ENCODE measurements at regions not wholly inside any gene's neighbourhood (a gene's known extent, or its start where the extent isn't known, plus 50 kb on each side); places are given as distances from the start of the nearest gene placed in this dataset.

GRCh38 chr10:78320506-78320905 is 286.8 kb downstream of the RPS24 start:
- ATAC-seq: no peak
- no peak for DNase-seq (ENCODE audit: low spot score)
- intact Hi-C loops (cut with DNase I): no loop called here

DNA sequence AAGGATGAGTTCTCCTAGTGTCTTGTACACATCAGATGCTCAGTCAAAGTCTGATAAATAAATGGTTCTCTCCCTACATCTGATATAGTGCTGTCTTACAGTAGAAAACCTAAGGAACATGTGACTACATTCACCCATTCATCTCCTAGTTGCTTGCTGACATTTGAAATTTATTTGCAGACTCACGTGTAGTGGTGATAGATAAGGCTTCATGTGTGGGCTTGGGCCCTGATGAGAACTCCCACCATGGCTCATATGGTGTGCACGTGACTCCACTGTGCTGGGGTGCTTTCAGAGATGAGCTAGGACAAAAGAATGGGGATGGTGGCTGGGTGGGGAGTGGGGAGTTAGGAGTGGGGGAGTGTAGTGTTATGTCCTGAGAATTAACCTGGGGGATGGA is 287.3 kb downstream of the RPS24 start:
- ATAC-seq (no peak), DNase-seq (ENCODE audit: low spot score) (no peak)
- intact Hi-C loops (cut with DNase I): no loop called here

GRCh38 chr10:78321500-78321899 is 287.8 kb downstream of the RPS24 start:
- DNase-seq (ENCODE audit: low spot score) (no peak), ATAC-seq (no peak)
- intact Hi-C loops (cut with DNase I): no loop called here

- intact Hi-C loops (cut with DNase I): no loop called here
- no peak for DNase-seq (ENCODE audit: low spot score)
- ATAC-seq: no peak
These were observed 292.7 kb downstream of the RPS24 start for GRCh38 chr10:78326372-78326771.

DNA sequence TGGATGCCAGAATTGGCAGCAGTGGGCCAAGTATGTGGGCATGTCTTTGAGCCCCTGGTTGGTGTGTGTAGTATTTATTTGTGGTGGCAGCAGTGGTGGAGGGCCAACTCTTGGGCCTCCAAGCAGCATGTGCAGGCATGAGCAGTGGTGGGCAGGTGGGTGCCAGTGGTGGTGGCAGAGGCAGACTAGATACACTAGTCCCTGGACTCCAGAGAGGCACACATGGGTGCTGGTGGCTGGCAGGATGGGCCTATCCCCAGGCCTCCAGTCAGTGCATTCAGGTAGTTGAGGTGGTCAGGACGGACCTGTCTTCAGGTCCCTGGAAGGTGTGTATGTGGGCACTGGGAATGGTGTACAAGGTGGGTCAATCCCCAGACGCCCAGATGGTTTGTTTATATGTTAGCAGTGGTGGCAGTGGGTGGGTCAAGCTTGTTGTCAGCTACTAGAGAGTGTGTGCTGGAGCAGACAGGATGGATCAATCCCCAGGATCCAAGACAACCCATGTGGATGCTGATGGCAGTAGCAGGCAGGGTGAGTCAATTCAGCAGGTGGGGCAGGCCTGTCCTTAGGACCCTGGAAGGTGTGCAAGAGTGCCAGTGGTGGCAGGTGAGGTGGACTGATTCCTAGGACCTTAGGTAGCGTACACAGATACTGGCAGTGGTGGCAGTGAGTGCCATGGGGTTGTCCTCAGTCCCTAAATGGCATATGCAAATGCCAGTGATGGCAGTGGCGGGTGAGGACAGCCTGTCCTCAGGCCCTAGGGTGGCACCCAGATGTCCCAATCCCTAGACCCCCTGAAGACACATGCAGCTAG is 294.3 kb downstream of the RPS24 start:
- intact Hi-C loops (cut with DNase I): no loop called here
- ATAC-seq (no peak), DNase-seq (ENCODE audit: low spot score) (peak; percentile 30)

DNA sequence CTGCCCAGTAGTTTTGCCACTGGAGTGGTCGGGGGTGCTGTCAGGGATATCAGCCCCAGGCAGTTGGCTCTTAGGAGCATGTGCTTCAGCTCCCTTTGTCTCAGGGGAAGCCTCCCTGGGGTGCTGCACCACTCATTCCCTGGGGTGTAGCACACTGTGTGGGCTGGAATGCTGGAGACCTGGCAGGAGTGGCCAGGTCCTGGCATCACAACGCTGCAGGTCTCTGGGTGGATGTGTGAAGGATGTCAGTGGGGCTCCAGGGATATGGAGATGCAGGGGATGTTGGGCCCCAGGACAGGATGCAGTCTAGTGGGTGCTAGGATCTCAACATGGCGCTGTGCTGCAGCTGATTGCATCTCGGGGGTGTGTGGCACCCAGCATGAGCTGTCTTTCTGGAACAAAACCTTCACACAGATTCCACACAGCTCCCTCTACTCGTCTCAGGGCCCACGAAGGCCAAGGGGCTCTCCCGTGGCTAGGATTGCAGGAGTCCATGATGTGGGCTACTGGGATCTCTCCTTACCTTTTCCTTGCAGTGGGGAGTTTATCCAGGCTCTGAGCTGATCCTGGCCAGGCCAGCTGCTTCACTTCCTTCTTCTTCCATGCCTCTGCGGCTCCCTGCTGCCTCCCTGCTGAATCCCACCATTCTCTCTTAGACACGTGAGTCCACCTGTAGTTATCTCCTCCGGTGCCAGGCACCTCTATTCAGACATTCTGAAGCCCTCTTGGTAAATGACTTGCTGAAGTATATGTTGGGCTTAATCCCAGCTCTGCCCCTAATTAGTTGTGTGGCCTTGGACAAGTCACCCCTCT is 295.1 kb downstream of the RPS24 start:
- intact Hi-C loops (cut with DNase I): no loop called here
- DNase-seq (ENCODE audit: low spot score) (peak; percentile 26), ATAC-seq (no peak)

DNA sequence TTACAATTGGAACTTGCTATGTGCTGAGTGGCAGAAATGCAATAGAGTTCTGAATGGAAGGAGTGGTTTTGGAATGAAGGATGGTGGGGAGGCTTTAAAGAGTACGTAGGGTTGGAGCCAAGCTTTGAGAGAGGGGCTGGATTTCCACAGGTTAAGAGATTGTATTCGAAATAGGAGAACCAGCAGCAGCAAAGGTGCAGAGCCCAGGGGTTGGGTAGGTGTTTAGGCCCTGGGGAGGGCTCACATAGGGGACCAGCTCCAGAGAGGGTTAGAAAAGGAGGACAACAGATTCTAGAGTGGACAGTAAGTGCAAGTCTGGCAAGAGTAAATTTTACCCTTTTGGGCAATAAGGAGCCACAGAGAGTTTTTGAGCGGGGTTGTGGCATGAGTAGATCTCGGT is 297.2 kb downstream of the RPS24 start:
- intact Hi-C loops (cut with DNase I): no loop called here
- DNase-seq (ENCODE audit: low spot score) (peak; percentile 18), ATAC-seq (no peak)

- intact Hi-C loops (cut with DNase I): no loop called here
- DNase-seq (ENCODE audit: low spot score) (peak; percentile 48), ATAC-seq (no peak)
These were observed 297.8 kb downstream of the RPS24 start for GRCh38 chr10:78331391-78331922.

GRCh38 chr10:78332012-78332411 is 298.3 kb downstream of the RPS24 start:
- intact Hi-C loops (cut with DNase I): no loop called here
- ATAC-seq: no peak
- DNase-seq (ENCODE audit: low spot score): peak; percentile 14

DNA sequence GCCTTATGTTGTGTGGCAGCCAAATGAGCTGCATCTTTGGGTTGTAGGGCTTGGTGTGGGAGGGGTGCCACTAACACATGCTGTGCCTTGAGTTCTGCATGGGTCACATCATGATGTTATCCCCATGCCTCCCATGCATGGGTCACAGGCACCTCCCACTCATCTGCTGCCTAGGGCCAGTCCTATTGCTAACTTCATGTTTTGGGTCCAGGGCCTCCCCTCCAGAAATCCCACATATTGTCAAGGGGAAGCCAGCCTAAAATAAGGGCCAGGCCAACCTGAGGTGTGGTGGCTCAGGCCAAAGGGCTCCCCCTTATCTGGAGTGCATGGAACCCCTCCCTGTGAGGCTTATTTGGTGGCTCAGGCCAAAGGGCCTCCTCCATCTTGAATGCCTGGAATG is 299.0 kb downstream of the RPS24 start:
- ATAC-seq: no peak
- peak; percentile 30 for DNase-seq (ENCODE audit: low spot score)
- intact Hi-C loops (cut with DNase I): no loop called here

- DNase-seq (ENCODE audit: low spot score): peak; percentile 22
- no peak for ATAC-seq
- intact Hi-C loops (cut with DNase I): no loop called here
These were observed 299.9 kb downstream of the RPS24 start for GRCh38 chr10:78333362-78334143.

DNA sequence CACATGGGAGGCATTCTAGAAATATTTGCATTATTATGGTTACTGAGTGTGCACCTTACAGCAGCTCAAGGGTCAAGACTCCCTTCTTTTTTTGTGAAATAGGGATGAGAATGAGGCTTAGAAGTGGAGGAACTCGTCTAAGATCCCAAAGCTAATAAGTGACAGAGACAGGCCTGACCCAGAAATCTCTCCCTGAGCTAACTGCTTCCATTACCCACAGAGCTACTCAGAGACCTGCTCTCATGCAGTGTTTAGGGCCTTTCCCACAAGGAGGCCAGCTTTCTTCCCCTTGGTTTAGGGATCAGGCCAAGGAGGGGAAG is 301.7 kb downstream of the RPS24 start:
- no peak for ATAC-seq
- intact Hi-C loops (cut with DNase I): no loop called here
- no peak for DNase-seq (ENCODE audit: low spot score)

DNA sequence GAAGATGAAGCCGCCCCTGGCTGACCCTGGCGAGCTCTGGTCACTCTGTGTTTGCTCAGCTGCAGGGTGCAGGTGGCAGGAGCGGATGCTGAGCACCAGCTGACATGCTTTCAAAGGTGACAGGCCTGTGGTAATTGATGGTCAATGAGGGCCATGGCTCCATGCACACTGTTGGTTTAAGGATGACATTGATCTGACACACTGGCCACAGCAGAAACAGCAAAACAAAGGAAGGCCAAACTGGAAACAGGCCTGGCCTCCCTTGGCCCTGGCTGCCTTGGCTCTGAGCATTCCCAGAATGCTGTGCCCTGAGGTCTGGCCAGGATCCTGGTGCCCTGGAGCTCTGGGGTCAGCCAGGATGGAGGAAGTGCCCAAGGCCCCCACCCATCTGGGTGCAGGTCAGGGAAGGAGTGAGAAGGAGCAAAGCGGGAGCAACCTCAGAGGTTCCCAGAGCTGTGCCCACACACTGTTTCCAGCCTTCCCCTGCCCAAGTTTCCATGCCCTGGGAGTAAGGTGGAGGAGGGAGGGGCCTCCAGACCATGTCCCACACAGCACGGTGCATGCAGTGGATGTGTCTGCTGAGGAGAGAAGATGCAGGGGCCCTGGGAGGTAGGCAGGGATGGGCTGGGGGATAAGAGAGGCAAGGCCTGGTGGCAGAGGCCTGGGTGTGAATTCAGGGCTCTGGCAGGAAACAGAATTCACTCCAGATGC is 302.2 kb downstream of the RPS24 start:
- DNase-seq (ENCODE audit: low spot score): peak; percentile 78
- peak; percentile 91 for ATAC-seq
- intact Hi-C loops (cut with DNase I): no loop called here

DNA sequence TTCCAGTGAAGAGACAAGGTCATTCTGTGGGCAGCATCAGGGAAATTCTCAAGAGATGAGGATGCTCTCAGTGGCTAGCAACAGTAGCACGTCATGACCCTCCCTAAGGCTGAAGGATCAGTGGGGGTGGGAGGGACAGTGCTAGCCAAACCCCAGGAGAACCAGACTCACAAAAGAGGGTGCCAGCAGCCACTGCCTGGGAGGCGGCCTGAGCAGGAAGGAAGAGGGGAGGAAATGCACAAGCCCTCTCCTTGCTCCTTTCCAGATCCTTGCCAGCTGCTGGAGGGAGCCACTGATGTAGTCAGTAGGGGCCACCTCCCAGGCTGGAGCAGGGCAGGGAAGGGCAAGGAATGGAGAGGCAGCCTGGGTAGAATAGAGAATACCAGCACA is 302.7 kb downstream of the RPS24 start:
- DNase-seq (ENCODE audit: low spot score): peak; percentile 51
- intact Hi-C loops (cut with DNase I): no loop called here
- peak; percentile 41 for ATAC-seq

GRCh38 chr10:78337016-78337415 is 303.4 kb downstream of the RPS24 start:
- ATAC-seq (no peak), DNase-seq (ENCODE audit: low spot score) (peak; percentile 44)
- intact Hi-C loops (cut with DNase I): no loop called here

GRCh38 chr10:78337646-78338391 is 304.2 kb downstream of the RPS24 start:
- DNase-seq (ENCODE audit: low spot score) (peak; percentile 38), ATAC-seq (no peak)
- intact Hi-C loops (cut with DNase I): no loop called here

DNA sequence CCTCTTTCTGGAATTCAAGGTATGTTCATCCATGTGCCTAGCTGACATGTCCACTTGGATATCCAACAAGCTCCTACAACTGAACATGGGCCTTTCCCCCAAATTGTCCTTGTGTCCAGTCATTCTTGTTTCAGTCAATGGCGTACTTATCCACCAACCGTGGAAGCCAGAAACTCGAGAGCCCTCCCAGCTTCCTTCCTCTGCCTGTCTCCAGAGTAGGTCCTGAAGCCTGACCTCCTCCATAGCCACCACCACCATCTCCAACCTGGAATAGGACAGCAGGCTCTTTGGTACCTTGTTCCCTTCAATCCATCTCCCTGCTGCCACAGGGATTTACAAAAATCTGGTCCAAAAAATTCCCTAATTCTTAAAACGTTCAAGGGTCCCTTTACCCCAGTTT is 305.1 kb downstream of the RPS24 start:
- no peak for ATAC-seq
- intact Hi-C loops (cut with DNase I): no loop called here
- peak; percentile 23 for DNase-seq (ENCODE audit: low spot score)

GRCh38 chr10:78339251-78339650 is 305.6 kb downstream of the RPS24 start:
- intact Hi-C loops (cut with DNase I): no loop called here
- ATAC-seq (no peak), DNase-seq (ENCODE audit: low spot score) (peak; percentile 53)

Measured in sciatic nerve (tissue), 2 donors.